ENCODE measurements at regions not wholly inside any gene's neighbourhood (a gene's known extent, or its start where the extent isn't known, plus 50 kb on each side); places are given as distances from the start of the nearest gene placed in this dataset.

GRCh38 chr16:86676254-86676670 lies 97.9 kb downstream of the FOXL1 start:
- TF ChIP-seq JUND (IDR thresholded peaks at IDR 0.05), result no peak
- TF ChIP-seq CTCF (IDR thresholded peaks at IDR 0.05; ENCODE audit: low read depth, low read length, missing input control), result no peak
- TF ChIP-seq ZBTB33 (IDR thresholded peaks at IDR 0.05), result no peak
- TF ChIP-seq FOXA1 (IDR thresholded peaks at IDR 0.05), result no peak
- TF ChIP-seq ATF3 (IDR thresholded peaks at IDR 0.05), result no peak

Measured in liver (tissue), 3 donors.